ENCODE measurements at regions not wholly inside any gene's neighbourhood (a gene's known extent, or its start where the extent isn't known, plus 50 kb on each side); places are given as distances from the start of the nearest gene placed in this dataset.

DNA sequence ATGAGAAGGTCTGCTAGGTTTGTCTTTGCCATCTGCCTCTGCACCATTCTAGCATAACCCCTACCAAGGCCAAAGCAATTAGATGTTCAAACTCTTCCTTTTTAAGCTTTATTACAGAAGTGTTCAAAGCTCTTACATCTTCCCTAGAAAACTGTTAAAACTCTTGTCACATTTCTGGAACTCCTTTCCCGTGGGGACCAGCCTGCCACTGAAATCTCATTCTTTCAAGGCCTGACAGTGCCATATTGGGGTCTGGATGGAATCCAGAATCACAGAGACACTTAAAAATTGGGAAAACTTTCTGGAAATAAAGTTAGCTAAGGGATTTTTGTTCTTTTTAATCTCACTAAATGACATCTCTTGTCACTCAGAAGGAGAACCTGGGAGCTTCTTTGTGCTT is 153.8 kb upstream of the SLCO3A1 start:
- TF ChIP-seq POLR2A (IDR thresholded peaks at IDR 0.05) (no peak), CTCF (IDR thresholded peaks at IDR 0.05) (no peak)

Data from body of pancreas (tissue), 4 donors.